Stimulated activated CD4-positive, alpha-beta T cell treated with anti-CD3 and anti-CD28 coated beads, TNF-alpha, amount 100 ng/mL, for 4 hours (primary cell): ENCODE measurements at regions not wholly inside any gene's neighbourhood (a gene's known extent, or its start where the extent isn't known, plus 50 kb on each side); places are given as distances from the start of the nearest gene placed in this dataset.
"Not testable (repeated sequence)": the region's sequence is repeated elsewhere in the genome, so short reads cannot be mapped to it uniquely, and the experiment has no call there.

Source experiments
- DNase-seq, 3 experiments: peaks; one replicate each; pipeline ENCODE4 v3.0.0-alpha.2; 2020; ENCODE audit warnings: low read depth in 3 of 3

DNA sequence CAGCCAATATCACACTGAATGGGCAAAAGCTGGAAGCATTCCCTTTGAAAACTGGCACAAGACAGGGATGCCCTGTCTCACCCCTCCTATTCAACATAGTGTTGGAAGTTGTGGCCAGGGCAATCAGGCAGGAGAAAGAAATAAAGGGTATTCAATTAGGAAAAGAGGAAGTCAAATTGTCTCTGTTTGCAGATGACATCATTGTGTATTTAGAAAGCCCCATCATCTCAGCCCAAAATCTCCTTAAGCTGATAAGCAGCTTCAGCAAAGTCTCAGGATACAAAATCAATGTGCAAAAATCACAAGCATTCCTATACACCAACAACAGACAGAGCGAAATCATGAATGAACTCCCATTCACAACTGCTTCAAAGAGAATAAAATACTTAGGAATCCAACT lies 223.2 kb downstream of the MEX3B start:
- DNase-seq: not testable (repeated sequence)

DNA sequence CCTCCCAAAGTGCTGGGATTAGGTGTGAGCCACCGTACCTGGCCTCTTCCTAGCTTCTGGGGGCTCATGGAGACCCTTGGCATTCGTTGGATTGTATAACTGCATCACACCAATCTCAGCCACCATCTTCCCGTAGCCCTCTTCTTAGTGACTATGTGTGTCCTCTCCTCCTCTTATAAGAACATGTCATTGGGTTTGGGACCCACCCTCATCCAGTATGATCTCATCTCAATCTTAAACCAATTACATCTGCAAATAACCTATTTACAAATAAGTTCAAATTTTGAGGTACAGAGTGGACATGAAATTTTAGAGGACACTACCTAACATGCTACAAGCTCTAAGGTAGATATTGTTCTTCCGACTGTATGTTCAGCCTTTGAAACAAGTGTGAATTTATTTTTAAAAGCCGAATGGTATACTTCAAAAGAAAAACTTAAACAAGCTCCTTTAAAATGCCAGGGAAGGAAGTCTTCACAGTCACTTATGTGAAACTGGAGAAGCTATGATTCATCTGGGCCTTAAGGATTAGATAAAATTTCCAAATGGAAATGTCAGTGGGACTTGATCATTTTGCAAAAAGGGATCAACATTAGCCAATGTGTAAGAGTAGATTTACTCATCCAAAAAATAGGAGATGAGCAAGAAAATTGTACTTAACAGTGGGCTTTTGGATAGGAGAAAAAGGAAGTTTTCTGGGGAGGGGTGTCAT lies 225.7 kb downstream of the MEX3B start:
- no peak for DNase-seq

DNA sequence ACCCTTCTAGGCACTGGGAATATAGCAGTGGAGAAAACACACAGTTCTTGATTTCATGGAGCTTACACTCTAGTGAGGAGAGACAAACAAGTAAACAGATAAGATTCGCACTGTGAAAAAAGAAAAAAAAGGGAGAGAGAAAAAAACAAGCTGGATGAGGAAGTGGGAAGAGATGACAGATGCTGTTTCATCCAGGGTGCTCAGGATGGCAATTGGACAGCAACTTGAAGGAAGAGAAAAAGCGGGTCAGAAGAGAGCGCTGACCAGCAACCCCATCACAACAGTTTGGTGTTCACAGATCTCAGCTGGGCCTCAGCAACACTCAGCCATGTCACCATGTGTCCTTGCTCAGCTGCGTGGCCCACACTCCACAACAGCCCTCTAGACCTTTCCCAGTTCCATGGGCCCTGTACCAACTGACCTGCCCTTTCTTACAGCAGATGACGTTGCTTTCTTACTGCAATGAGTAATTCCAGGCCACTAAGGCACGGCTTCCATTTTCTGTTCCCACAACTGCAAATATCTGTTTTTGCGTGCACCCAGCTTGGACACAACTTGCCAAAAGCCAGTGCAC lies 230.8 kb downstream of the MEX3B start:
- DNase-seq: no peak

DNA sequence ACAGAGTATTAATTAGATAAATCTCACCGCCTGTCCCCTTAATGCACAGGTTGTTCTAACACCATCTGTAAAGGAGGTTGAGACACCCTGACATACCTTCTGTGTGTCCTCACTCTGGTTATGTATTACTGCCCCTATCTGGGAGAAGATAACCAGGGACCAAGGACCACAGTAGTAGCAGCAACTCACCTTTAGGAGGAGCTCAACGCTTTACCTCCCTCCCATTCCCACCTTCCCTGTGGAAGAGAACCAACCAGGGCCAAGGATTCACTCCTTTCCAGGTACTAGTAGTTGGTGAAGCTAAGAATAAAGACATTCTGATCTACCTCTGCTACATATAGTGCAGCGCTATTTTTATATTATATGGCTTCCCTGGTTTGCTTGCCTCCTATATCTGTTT lies 232.6 kb downstream of the MEX3B start:
- no peak for DNase-seq

DNA sequence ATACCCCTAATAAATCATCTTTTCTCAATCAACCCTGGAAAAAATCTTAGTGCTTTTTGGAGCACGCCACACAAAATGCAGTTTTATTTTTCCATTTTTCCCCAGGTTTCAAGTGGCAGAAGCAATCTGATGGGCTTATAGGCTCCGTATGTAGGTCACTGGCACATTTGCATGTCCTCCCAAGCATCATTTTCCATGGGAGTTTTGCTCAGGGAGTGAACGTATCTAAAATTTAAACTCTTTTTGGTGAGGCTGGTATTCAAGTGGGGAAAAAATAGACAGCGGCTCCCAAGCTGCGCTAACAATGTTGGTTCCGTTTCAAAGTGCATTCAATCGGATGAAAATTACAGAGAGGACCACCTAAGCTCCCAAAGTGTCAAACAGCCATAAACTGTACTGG lies 233.4 kb downstream of the MEX3B start:
- DNase-seq: no peak

DNA sequence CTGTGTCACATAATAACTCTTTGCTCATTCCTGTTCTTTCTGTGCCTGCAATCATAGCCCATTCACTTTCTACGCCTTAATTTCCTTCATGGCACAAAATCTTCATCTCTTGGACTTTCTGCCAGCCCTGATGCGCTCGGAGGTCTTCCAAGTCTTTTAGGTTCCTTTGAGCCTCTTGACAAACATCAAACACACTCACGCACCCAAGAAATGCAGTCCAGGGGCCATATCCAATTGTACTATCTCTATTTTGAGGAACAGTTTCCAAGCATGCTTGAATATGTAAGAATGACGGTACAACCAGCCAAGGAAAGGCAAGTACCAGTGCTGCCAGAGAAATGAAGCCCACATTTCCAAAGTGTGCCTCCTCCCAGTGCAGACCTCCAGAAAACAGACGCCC lies 234.1 kb downstream of the MEX3B start:
- no peak for DNase-seq

DNA sequence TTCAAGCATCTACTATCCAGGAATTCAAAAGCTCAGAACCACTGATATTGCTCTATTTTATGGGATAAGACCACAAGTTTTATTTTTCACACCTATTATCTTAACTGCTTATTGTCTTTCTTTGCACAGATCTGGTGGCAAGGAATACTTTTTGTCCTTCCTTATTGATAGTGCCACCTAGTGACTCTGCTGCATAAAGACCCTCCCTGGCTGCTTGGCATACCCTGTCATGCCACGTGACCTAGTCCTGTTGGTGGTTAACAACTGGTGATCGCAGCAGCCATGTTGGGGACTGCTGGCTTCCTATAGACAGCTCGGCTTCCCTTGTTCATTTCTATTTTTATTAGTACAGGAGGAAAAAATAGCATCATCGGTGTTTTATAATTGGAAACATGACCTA lies 236.3 kb downstream of the MEX3B start:
- no peak for DNase-seq

DNA sequence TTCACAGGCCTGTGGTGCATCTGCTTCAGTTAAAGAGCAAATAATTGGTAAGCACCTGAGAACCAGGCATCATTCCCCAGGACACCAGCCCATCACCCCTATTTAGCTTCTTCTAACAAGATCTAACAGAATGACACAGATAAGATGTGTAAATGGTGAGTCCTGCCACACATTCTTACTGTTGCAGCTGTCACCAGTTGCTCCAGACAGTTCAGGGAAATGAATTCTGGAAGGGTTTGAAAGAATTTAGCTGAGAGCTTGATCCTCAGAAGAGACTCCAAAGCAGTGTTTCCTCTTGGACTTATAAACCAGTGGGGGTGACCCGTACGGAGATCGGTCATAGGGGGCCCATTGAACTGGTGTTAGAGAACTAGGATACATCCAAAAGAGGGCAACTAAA lies 238.0 kb downstream of the MEX3B start:
- no peak for DNase-seq

DNA sequence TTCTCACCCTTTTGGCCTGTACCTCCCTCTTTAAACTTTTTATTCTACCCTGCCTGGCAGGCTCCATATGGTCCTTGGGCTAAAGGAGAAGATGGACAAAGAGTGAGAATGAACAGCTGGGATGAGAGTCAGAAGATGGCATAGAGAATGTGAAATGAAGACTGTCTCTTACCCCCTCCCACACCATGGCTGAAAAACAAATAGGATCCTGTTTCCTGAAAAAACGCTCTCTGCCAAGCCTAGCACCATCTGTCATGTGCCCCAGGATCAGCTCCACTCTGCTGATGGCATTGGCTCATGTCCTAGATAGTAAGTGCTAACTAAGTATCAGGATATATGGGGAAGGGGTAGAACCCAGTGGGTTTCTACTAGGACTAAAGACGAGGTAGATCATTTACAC lies 238.6 kb downstream of the MEX3B start:
- no peak for DNase-seq

DNA sequence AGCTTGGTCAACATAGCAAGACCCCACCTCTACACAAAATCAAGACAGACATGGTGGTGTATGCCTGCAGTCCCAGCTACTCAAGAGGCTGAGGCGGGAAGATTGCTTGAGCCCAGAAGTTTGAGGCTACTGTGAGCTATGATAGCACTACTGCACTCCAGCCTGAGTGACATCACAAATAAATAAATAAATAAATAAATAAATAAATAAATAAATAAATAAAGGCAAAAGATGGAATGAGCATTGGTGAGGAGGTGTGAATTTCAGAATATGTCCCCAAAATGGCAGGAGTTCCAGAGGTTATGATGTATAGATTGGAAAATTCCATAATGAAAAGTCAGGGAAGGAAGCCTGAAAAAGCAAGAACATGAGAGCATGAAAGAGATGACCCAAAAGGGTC lies 249.9 kb downstream of the MEX3B start:
- DNase-seq: no peak

DNA sequence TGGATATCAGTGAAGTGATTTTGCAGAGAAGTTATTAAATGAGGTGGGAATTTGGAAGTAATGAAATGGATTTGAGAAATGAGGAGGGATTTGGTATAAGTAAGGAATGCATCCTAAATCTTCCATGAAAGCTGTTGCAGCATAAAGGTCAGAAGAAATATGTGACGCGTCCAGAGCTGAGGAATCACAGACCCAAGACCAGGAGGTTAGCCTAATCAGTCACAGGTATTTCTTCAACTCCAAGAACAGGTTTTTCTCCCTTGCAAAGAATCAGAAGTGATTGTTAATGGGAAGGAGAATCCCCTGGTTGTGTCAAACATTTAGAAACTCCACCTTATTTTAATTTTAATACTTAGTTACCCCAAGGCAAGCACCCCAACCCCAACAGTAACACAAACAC lies 253.2 kb downstream of the MEX3B start:
- DNase-seq: no peak

DNA sequence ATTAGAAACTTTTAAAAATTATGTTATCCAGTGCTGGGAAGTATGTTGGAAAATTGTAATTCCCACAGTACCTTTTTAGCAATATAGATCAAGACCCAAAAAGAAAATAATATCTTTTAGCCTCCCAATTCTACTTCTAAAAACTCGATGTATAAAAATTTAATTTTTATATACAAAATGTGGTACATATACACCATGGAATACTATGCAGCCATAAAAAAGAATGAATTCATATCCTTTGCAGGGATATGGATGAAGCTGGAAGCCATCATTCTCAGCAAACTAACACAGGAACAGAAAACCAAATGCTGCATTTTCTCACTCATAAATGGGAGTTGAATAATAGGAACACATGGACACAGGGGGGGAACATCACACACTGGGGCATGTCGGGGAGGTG lies 254.5 kb downstream of the MEX3B start:
- DNase-seq: not testable (repeated sequence)

DNA sequence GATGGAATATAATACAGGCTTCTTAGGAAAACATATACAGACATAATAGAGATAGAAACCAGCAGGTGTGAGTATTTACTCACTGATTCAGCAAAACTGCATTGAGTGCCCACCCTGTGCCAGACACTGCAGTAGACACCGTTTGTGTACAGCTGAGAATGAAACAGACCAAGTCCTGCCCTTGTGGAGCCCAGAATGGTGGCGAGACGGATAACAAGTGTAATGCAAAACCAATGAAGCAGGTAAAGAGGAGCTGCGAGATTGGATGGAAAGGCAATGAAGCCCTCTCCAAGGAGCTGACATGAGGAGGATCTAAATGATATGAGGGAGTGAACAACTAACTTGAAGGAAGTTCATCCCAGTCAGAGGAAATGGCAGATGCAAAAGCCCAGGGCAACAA lies 256.4 kb downstream of the MEX3B start:
- DNase-seq: no peak

DNA sequence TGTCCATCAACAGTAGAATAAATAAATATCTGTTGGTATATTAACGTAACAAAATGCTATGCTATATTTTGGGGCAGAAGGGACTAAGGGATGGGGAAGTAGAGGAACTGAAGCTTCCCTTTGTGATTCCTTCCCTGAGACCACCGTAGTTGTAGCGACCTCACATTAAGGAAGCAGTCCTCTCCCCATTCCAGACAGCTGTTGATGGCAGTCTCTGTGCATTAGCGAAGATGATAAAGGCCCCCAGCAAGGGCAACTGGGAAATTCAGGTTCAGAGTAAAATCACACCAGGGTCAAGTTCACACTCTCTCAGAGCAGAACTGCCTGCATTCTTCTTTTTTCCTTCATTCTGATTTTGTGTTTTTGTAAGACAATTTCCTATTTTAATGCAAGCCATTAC lies 259.0 kb downstream of the MEX3B start:
- no peak for DNase-seq

DNA sequence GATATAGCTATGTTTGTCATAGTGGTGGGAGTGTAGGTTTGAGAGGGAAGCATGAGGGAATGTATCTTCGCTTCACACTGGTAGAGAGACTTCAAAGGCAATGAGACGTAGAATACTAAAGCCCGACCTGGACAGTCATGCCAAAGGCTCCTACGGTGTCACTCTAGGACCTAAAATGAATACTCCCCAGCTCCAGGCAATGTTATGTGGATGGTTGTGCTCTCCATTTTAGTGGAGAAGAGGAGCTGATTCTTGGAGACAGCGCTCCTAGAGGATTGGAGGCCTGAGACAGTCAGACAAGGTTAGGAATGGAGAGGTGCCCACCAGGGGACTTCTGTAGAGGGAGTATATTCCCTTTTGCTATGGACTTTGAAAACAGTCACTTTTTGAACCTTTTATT lies 260.1 kb downstream of the MEX3B start:
- no peak for DNase-seq

DNA sequence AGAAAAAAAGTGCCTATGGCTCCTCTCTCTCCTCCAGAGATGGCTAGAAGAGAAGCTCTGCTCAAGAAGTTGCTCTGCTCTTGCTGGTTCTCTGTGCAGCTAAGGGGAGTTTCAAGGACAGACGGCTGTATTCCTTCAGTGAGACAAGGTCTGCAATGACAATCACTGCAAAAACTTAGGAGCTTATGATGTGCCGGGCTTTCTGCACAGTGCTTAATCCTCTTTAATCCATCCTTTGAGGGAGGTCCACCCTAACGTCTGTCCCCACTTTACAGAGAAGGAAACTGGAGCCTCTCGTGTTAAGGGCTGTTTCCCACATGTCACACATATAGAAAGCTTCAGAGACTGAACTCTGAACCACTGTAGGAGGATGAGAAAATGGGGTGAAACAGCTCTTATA lies 260.6 kb downstream of the MEX3B start:
- DNase-seq: no peak

DNA sequence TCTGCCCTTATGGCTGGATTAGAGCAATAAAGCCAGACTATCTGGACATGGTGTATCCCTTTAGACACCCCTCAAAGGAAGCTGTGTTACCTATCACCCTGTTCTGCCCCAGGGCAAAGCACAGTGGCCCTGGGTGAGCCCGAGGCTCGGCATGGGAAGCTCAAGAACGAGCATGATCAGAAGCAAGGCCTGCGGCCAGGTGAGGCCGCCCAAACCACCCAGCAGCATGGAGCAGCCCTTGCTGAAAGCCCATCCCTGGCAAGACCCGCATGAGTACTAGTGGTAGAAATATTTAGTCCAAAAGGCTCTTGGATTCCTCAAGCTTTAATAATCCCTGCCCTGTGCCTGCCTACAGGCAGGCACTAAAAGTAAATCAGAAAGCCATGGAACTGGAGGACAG lies 261.1 kb downstream of the MEX3B start:
- no peak for DNase-seq

DNA sequence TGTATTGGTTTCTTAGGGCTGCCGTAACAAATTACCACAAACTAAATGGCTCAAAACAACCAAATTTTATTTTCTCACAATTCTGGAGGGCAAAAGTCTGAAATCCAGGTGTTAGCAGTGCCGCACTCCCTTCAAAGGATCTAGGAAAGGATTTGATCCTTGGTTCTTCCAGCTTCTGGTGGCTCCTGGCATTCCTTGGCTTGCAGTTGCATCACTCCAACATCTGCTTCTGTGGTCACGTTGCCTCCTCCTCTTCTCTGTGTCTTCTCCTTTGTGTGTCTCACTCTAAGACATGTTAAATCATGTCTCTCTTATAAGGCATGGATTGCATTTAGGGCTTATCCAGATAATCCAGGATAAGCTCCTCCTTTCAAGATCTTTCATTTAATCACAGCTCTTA lies 262.2 kb downstream of the MEX3B start:
- no peak for DNase-seq

DNA sequence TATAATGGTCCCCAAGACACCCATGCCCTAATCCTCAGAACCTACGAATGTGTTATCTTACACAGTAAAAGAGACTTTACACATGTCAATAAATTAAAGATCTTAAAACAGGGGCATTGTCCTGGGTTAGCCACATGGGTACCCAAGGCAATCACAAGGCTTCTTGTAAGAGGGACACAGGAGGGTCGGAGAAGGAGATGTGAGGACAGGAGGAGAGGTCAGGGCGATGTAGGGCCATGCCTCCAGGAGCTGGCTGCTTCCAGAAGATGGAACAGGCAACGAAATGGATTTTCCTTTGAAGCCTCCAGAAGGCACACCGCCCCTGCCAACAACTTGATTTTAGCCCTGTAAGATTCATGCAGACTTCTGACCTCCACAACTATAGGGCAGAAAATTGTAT lies 262.7 kb downstream of the MEX3B start:
- DNase-seq: no peak

DNA sequence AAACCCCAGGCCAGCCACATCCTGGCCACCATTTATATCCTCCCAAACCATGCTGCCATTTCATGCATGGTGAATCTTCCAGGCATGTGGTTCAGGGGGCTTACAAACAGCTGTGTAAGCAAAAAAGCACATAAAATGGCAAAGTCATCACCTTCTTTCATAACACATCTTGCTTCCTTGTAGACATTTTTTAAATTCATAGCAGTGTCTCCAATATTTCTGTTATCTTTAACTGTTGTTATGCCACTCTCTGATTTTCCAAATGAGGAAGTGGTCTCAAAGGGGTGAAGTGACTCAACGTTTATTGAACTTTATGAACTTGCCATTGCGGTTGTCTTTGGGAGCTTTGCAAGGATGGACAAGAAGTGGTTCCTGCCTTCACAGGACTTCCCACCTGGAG lies 264.4 kb downstream of the MEX3B start:
- no peak for DNase-seq

DNA sequence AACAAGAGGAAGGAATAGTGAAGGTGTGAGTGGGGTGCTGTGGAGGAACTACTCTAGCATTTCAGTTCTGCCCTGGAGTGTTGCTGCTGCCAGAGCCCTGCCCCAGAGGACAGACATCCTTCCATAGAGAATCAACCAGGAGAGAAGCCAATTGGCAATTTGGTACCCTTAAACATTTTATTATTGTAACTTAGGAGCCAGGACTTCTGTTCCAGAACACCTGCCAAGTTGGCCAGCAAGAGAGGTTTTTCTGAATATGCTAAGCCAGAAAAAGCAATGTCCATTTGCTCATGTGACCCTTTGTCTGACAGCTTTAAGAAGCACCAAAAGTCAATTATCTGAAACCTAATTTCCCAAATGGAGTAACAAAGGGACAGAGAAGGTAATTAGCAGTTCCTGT lies 264.9 kb downstream of the MEX3B start:
- DNase-seq: no peak

DNA sequence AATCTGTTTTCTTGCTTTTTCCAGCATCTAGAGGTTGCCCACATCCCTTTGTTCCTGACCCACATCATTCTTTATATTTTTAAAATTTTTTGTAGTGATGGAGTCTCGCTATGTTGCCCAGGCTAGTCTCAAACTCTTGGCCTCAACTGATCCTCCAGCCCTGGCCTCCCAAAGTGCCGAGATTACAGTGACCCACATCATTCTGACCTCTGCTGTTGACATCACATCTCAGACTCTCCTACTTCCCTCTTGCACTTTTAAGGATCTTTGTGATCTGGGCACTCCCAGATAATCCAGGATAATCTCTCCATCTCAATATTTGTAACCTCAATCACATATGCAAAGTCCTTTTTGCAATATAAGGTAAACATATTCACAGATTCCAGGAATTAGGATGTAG lies 266.6 kb downstream of the MEX3B start:
- no peak for DNase-seq

DNA sequence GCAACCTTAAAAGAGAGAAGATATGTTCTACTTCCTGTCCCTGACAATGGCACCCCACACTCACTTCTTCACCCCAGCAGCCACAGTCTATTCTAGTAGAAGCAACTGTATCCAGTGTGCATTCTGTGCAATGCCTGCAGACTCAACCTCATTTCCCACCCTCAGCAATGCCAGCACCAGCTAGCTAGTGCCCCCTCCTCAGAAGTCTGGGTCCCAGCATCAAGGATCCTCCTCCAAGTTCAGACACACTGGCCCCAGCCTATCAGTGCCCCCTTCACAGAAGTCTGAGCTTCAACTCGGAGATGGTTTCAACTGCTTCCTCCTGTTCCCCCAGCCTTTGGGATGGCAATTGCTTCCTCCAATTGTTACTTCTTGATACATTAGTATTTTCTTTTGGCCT lies 268.3 kb downstream of the MEX3B start:
- no peak for DNase-seq

DNA sequence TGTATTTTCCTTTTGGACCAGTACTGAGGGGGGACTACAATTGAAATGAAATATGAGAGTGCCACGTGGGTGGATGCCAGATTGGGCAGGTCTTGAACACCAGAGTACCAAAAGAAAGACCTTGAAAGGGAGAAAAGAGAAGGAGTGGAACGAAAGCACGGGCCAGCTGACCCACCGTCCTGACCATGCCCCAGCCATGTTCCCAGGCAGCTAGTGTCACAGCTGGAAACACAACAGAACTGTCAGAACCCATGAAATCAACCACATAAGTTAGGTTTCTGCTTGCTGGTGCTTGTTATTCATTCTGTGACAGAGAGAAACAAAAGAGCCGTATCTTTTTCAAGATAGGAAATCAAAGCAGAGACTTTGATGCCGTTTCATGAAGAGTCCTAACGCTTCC lies 268.8 kb downstream of the MEX3B start:
- DNase-seq: no peak
